ENCODE measurements at regions not wholly inside any gene's neighbourhood (a gene's known extent, or its start where the extent isn't known, plus 50 kb on each side); places are given as distances from the start of the nearest gene placed in this dataset.
"Not testable (repeated sequence)": the region's sequence is repeated elsewhere in the genome, so short reads cannot be mapped to it uniquely, and the experiment has no call there.

- DNase-seq = no peak
Observed at GRCh38 chr3:177464392-177465256, 267.3 kb upstream of the TBL1XR1 start.

GRCh38 chr3:177465257-177465642 lies 268.0 kb upstream of the TBL1XR1 start:
- DNase-seq = no peak

DNA sequence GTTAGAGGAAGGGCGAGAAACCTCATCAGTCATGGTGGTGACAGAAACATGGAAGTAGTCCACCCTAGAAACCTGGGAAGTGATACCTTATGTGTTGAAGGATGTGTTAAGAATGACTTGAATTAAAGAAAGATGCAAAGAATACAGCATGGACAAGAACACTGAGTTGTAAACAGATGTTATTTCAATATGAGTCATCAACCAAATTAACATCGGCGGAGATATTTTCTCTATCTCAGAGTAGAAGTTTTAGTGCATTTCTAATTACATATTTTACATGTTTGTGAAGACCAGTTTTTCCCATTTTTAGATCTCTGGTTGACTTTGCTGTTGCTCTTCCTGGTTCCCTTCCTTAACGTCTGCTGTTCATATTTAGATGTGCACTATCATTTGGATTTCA lies 268.8 kb upstream of the TBL1XR1 start:
- DNase-seq = no peak

DNA sequence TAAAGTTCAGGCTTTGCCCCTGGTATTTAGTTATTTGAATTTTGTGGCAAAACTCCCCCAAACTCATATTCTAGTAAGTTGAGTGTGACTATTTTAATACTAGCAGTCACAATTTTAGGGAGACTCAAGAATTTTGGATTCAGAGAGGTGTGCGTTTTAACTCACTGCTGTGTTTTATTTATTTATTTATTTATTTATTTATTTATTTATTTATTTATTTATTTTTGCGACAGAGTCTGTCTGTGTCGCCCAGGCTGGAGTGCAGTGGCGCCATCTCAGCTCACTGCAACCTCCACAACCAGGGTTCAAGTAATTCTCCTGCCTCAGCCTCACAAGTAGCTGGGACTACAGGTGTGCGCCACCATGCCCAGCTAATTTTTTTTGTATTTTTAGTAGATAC lies 269.3 kb upstream of the TBL1XR1 start:
- not testable (repeated sequence) for DNase-seq

- DNase-seq = no peak
Observed at GRCh38 chr3:177467247-177467985, 270.1 kb upstream of the TBL1XR1 start.

GRCh38 chr3:177468331-177468730 lies 271.0 kb upstream of the TBL1XR1 start:
- no peak for DNase-seq

- no peak for DNase-seq
Observed at GRCh38 chr3:177468816-177469215, 271.5 kb upstream of the TBL1XR1 start.

DNA sequence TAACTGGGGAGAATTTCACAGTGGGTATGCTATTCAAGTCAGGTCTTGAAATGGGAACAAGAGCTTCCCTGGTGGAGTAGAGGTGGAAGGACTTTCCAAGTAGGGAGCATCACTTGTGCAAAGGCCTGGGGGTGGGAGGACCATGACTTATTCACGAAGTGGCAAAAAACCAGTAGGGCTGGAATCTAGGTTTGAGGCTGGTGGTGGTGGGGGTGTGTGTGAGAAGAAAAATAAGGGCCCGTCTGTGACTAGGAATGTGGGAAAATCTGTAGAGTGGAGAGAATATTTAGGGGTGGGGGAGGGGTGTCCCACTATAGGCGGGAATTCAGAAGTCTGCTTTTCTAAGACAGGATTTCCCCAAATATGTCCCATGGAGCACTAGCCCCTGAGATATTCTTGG lies 271.9 kb upstream of the TBL1XR1 start:
- no peak for DNase-seq

DNA sequence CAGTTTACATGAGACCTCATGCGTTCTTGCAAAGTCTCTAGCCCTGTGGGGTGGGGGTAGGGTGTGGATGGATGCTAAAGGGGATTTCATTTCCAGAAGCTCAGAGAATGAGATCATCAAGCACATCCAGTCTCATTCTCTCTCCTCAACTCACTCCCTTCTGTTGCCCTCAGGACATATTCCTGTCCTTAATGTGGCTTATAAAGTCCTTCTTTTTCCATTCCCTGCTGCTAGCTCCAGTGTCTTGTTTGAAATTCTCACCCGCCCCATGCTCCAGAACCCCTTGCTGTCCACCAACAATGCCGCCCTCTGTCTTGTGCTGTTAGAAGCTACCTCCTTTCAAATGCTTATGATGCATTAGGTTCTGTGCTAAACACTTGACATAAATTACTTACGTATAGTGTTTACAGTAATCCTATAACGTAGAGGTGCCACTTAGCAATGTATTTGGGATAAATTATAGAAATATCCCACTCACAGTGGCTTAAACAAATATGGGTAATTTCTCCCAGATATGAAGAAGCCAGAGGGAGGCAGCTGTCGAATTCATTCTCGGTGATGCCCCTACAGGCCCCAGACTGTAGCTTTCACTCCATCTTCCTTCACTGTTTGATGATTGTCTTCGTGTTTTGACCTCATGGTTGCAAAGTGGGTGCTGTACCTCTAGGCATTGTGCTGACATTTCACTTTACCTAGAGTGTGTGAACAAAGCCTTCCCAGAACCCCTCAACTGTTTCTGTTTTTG lies 273.1 kb upstream of the TBL1XR1 start:
- no peak for DNase-seq

DNA sequence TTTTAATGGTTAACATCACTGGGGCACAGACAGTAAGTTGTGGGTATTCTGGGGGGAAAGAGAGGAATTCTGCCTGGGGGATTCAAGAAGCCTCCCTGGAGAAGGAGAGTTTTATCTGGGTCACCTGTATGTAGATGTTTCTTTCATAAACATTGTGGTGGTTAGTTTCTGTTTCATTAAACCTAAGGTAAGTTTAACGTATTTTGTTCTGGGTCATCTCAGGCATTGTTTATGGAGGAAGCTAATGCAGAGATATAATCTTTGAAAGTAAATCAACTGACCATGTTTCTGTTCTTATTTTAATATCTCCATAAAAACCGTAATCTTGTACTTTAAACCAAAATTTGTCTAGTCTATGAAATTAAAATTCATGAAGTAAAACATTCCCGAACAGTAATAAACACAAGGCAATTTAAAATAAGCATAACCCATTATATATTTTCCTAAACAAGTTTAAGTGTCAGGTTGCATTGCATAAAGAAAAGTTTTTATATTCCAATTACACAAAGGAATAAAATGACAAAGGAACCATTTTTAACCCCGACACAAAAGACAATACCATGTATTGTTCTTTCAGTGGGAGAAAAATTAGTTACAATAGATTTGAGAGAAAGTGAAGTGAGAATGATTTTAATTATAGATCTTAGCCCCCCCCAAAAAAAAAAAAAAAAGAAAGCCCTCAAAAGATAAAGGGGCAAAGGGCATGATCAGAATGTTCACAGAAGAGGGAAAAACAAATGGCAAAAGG lies 274.6 kb upstream of the TBL1XR1 start:
- DNase-seq = no peak

- no peak for DNase-seq
Observed at GRCh38 chr3:177473184-177473583, 275.9 kb upstream of the TBL1XR1 start.

GRCh38 chr3:177473903-177474302 lies 276.6 kb upstream of the TBL1XR1 start:
- no peak for DNase-seq

- no peak for DNase-seq
Observed at GRCh38 chr3:177474652-177475355, 277.5 kb upstream of the TBL1XR1 start.

GRCh38 chr3:177475356-177475665 lies 278.0 kb upstream of the TBL1XR1 start:
- no peak for DNase-seq

DNA sequence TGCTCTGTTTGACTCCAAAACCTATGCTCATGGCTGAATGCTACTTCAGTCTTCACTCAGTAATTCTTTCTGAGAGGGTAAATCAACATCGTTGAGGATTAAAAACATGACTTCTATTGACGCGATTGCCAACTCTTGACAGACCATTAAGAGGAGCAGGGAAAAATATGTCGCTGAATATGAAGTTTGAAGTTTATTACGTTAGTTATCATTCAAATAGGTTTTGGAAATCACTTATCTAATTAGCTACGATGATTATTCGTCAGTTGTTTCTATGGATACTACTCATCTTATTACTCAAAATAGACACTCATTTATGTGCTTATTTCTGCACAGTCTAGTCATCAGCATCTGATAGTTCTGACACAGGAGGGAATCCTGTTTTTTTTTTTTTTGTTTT lies 279.2 kb upstream of the TBL1XR1 start:
- no peak for DNase-seq

GRCh38 chr3:177476921-177477435 lies 279.7 kb upstream of the TBL1XR1 start:
- no peak for DNase-seq

DNA sequence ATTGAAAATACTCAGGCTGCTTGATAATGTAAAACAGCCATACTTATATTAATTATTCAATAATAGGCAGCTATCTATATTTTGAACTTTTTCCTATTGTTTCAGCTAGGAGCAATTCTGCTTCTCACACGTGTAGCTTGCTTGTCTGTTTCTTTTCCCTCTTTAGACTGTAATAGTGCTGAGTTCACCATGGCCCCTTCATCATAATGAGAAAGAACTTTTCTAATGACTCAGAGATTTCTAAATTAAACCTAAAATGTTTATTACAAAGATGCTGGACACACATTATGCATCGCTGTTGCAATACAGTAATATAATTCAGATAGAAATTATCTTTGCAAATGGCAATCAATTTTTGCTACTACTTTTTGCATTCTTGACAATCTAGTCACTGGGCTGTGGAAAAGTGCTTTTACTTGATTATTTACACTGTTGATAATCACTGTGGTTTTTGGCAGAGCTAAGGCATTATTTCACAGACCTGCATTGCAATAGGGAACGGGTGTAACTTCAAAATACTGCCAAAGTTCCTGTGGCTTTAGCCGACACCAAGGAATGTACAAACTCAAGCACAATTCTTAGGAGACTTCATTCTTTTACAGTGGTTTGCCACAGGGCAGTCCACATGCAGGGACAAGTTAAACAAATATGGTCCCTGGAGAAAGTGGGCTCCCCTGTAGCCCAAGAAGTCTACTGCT lies 281.0 kb upstream of the TBL1XR1 start:
- no peak for DNase-seq

DNA sequence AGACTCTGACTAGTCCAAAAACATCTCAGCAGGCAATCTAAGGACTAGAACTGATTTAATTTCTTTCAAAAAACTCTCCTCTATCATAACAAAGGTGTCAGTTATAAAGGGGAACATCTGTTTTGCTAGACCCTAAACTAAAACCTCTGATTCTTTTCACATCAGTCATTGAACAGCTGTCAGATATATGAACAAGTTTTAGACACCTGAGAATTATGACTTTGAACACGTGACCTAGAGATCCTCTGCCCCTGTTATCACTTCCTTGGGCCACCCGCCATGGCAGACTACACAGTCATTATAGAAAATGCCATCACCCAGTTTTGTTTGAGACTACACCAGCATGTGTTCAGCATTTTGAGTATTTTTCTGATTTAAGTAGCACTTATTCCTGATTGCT lies 282.3 kb upstream of the TBL1XR1 start:
- no peak for DNase-seq

DNA sequence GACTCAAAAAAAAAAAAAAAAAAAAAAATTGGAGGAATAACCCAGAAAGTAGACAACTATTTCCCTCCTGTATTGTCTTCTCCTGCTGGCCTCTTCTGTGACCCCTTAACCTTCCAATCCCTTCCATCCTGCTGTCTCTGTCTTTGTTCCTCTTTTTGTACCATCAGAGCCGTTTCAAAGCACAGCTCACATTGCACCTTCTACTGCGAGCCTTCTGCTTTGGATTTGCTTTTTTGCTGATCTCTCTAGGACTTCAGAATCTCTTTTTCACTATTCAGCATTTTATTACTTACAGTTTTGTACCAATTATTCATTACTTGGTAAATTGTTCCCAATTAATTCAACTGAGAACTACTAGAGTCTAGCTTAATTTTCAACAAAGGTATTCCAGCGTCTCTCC lies 284.0 kb upstream of the TBL1XR1 start:
- DNase-seq = no peak

GRCh38 chr3:177482048-177482691 lies 284.9 kb upstream of the TBL1XR1 start:
- DNase-seq = no peak

All from NCI-H1092 (cell line).